Activated CD4-positive, alpha-beta T cell treated with anti-CD3 and anti-CD28 coated beads, Interleukin-2, amount 10 ng/mL, durations not matched to agents 24 days and 14 days (primary cell): ENCODE measurements at regions not wholly inside any gene's neighbourhood (a gene's known extent, or its start where the extent isn't known, plus 50 kb on each side); places are given as distances from the start of the nearest gene placed in this dataset.
A peak's percentile ranks its signal among the peaks of the same experiment; 100 is the strongest.
"Not testable (repeated sequence)": the region's sequence is repeated elsewhere in the genome, so short reads cannot be mapped to it uniquely, and the experiment has no call there.

Experiments used
- DNase-seq: peaks from one replicate; pipeline ENCODE4 v3.0.0; 2022
- H3K27ac Mint-ChIP-seq: one replicate; pipeline ENCODE4 v1.8.0; 2022; ENCODE audit warnings: mild to moderate bottlenecking, mixed read lengths
- H3K27me3 Mint-ChIP-seq: one replicate; pipeline ENCODE4 v1.8.0; 2022; ENCODE audit warnings: mixed read lengths
- H3K36me3 Mint-ChIP-seq: one replicate; pipeline ENCODE4 v1.8.0; 2022; ENCODE audit warnings: low read depth, mild to moderate bottlenecking, mixed read lengths
- H3K4me1 Mint-ChIP-seq: one replicate; pipeline ENCODE4 v1.8.0; 2021; ENCODE audit warnings: mixed read lengths
- H3K4me3 Mint-ChIP-seq: one replicate; pipeline ENCODE4 v1.8.0; 2022; ENCODE audit warnings: mild to moderate bottlenecking, moderate library complexity, mixed read lengths
- H3K9me3 Mint-ChIP-seq: one replicate; pipeline ENCODE4 v1.8.0; 2021; ENCODE audit warnings: mixed read lengths
- intact Hi-C: fragments of 100-400 bp; cut with micrococcal nuclease; formaldehyde crosslinking; loops from one replicate; pipeline ENCODE4 v1.15.1; 2023

GRCh38 chr11:106309070-106309684 lies 231.7 kb downstream of the AASDHPPT start:
- Mint-ChIP-seq H3K27me3 (no peaks in the 10 kb centered on the region), H3K36me3 (no peaks in the 10 kb centered on the region), H3K9me3 (peaks cover 7% of the 10 kb centered on the region), H3K4me1 (no peaks in the 10 kb centered on the region), H3K27ac (no peak overlapping the region), H3K4me3 (no peak overlapping the region)
- intact Hi-C loops, result no loop called here
- DNase-seq, result no peak

DNA sequence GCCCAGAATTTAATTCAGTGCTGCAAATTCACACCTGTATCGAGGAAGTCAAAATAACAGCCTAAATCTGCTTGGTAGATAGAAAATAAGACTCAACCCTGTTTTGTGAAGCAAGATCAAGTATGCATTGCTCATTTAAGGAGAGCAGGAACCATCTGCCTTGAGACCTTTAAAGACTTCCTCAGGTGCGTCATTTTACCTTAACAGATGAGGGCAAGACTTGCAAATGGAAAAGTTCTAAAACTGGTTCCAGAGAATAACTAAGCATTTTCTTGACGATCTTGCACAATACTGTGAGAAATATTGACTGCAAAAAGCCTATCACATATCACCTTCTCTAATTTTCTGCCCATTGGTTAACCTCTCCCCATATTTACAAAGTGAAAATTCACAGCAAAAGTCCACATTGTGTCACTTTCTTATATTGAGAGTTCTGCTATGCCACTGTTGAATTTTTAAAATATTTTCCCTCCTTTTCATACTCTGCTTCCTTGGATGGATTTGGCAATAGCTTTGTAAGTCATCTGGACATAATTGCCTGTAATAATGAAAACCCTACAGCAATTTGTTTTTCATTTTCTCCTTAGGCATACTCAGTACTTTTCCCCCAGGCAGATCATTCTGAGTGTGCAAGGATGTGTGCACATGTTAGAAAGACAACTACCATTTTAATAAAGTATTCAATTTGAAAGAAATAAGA lies 234.2 kb downstream of the AASDHPPT start:
- H3K36me3 Mint-ChIP-seq, result no peaks in the 10 kb centered on the region
- intact Hi-C loops, result no loop called here
- H3K4me3 Mint-ChIP-seq, result no peak overlapping the region
- no peaks in the 10 kb centered on the region for H3K27me3 Mint-ChIP-seq
- H3K9me3 Mint-ChIP-seq, result no peaks in the 10 kb centered on the region
- no peaks in the 10 kb centered on the region for H3K4me1 Mint-ChIP-seq
- no peak overlapping the region for H3K27ac Mint-ChIP-seq
- DNase-seq, result peak; percentile 6

DNA sequence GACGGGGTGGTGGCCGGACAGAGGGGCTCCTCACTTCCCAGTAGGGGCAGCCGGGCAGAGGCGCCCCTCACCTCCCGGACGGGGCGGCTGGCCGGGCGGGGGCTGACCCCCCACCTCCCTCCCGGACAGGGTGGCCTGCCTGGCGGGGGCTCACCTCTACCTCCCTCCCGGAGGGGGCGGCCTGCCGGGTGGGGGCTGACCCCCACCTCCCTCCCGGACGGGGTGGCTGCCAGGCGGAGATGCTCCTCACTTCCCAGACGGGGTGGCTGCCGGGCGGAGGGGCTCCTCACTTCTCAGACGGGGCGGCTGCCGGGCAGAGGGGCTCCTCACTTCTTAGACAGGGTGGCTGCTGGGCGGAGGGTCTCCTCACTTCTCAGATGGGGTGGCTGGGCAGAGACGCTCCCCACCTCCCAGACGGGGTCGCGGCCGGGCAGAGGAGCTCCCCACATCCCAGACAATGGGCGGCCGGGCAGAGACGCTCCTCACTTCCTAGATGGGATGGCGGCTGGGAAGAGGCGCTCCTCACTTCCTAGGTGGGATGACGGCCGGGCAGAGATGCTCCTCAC lies 239.8 kb downstream of the AASDHPPT start:
- intact Hi-C loops, H3K4me1 Mint-ChIP-seq, H3K9me3 Mint-ChIP-seq, H3K27ac Mint-ChIP-seq, H3K36me3 Mint-ChIP-seq, H3K27me3 Mint-ChIP-seq, H3K4me3 Mint-ChIP-seq: not testable (repeated sequence)
- peak; percentile 29 for DNase-seq

GRCh38 chr11:106321601-106322000 lies 244.1 kb downstream of the AASDHPPT start:
- no peaks in the 10 kb centered on the region for H3K9me3 Mint-ChIP-seq
- no peaks in the 10 kb centered on the region for H3K36me3 Mint-ChIP-seq
- H3K27ac Mint-ChIP-seq, result no peak overlapping the region
- H3K27me3 Mint-ChIP-seq, result no peaks in the 10 kb centered on the region
- no peaks in the 10 kb centered on the region for H3K4me1 Mint-ChIP-seq
- no peak for DNase-seq
- H3K4me3 Mint-ChIP-seq, result no peak overlapping the region
- intact Hi-C loops, result no loop called here

DNA sequence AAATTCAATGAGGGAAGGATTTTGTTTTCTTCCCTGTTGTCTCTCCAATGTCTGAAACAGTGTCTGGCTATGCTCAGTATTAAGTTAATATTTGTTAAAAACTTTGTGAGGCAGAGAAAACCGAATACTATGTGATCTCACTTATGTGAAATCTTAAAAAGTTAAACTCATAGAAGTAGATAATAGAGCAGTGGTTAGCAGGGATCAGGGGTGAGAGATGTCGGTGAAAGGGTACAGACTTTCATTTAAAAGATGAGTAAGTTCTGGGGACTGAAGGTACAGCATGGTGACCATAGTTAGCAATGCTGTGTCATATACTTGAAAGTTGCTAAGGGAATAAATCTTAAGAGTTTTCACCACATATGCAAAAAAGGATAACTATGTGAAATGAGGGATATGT lies 244.6 kb downstream of the AASDHPPT start:
- Mint-ChIP-seq H3K4me3 (no peak overlapping the region), H3K36me3 (no peaks in the 10 kb centered on the region), H3K9me3 (no peaks in the 10 kb centered on the region), H3K27ac (no peak overlapping the region), H3K4me1 (no peaks in the 10 kb centered on the region), H3K27me3 (no peaks in the 10 kb centered on the region)
- DNase-seq, result no peak
- intact Hi-C loops, result no loop called here

- no peak overlapping the region for H3K4me3 Mint-ChIP-seq
- H3K36me3 Mint-ChIP-seq, result no peaks in the 10 kb centered on the region
- no peaks in the 10 kb centered on the region for H3K9me3 Mint-ChIP-seq
- no peaks in the 10 kb centered on the region for H3K27me3 Mint-ChIP-seq
- intact Hi-C loops, result no loop called here
- H3K27ac Mint-ChIP-seq, result no peak overlapping the region
- no peaks in the 10 kb centered on the region for H3K4me1 Mint-ChIP-seq
- DNase-seq, result no peak
Observed at GRCh38 chr11:106326087-106326486, 248.6 kb downstream of the AASDHPPT start.

GRCh38 chr11:106327134-106327533 lies 249.7 kb downstream of the AASDHPPT start:
- no peaks in the 10 kb centered on the region for H3K9me3 Mint-ChIP-seq
- H3K27me3 Mint-ChIP-seq, result no peaks in the 10 kb centered on the region
- H3K27ac Mint-ChIP-seq, result no peak overlapping the region
- peak; percentile 26 for DNase-seq
- intact Hi-C loops, result no loop called here
- no peak overlapping the region for H3K4me3 Mint-ChIP-seq
- H3K36me3 Mint-ChIP-seq, result no peaks in the 10 kb centered on the region
- no peaks in the 10 kb centered on the region for H3K4me1 Mint-ChIP-seq

DNA sequence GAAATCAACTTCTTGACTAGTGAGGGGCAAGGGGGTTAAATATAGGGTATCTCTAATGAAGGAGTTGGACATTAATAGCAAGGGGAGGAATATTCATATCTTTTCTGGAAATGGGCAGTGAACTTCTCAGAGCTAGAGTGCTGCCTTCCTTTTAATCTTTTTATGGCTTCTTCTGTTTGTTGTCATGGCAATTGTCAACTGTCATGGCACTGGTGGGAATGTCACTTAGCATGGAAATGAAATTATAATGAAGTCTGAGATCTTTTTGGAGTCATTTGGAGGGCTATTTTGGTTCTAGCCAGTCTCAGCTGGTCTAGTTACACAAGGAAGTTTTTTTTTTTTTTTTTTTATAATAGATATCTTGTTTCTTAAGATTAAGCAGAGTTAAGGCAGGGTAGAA lies 250.2 kb downstream of the AASDHPPT start:
- Mint-ChIP-seq H3K9me3 (no peaks in the 10 kb centered on the region), H3K36me3 (no peaks in the 10 kb centered on the region), H3K27me3 (no peaks in the 10 kb centered on the region), H3K27ac (no peak overlapping the region), H3K4me3 (no peak overlapping the region), H3K4me1 (no peaks in the 10 kb centered on the region)
- intact Hi-C loops, result no loop called here
- no peak for DNase-seq

DNA sequence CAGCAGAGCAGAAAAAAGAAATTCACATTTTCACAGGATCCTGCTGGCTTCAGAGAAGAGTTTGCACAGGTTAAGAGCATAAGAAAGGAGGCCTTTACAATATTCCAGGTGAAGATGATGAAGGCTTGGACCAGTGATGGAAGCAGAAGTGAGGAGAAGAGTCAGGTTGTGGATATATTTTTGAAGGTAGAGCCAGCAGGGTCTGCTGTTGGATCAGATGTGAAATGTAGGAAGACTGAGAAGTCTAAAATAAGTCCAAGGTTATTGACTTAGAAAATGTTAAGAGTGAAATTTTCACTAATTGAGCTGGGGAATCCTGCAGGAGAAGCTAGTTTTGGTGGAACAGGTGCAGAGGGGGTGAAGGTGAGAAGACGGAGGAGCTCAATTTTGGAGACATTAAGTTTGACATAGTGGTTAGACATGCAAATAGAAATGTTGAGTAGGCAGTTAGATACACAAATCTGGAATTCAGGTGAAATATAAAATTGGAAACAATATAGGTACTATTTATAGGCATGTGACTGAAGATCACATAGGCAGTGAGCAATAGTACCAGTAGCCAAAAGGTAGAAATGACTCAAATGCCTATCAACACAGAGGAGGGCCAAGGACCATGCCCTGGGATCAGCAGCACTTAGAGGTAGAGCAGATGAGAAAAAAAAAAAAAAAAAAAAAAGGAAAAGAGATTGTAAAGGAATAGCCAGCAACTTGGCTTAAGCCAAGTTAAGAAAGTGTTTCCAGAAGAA lies 252.0 kb downstream of the AASDHPPT start:
- H3K4me3 Mint-ChIP-seq, result no peak overlapping the region
- no peaks in the 10 kb centered on the region for H3K4me1 Mint-ChIP-seq
- no peaks in the 10 kb centered on the region for H3K9me3 Mint-ChIP-seq
- H3K27ac Mint-ChIP-seq, result no peak overlapping the region
- H3K36me3 Mint-ChIP-seq, result no peaks in the 10 kb centered on the region
- DNase-seq, result peak; percentile 7
- intact Hi-C loops, result no loop called here
- H3K27me3 Mint-ChIP-seq, result no peaks in the 10 kb centered on the region

- no peaks in the 10 kb centered on the region for H3K27me3 Mint-ChIP-seq
- no peak overlapping the region for H3K27ac Mint-ChIP-seq
- H3K36me3 Mint-ChIP-seq, result no peaks in the 10 kb centered on the region
- no peak overlapping the region for H3K4me3 Mint-ChIP-seq
- DNase-seq, result no peak
- intact Hi-C loops, result no loop called here
- H3K4me1 Mint-ChIP-seq, result no peaks in the 10 kb centered on the region
- no peaks in the 10 kb centered on the region for H3K9me3 Mint-ChIP-seq
Observed at GRCh38 chr11:106331176-106331575, 253.7 kb downstream of the AASDHPPT start.

DNA sequence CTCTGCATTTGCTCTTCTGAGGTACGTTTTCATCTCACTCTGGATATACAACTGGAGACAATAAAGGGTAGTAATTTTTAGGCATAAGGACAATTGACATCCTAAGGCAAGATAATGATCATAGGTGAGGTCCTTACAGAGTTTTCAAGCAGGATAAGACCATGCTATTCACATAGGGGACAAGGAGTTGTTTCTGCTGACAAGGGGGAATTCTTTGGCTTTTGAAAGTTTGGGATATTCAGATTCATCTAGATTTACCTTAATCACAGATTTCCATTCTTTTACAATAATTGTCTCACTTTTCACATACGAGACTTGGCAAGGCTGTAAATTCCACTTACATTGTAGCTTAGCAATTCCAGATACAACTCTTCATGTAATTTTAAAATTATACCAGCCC lies 256.2 kb downstream of the AASDHPPT start:
- intact Hi-C loops, result no loop called here
- Mint-ChIP-seq H3K4me3 (no peak overlapping the region), H3K27me3 (no peaks in the 10 kb centered on the region), H3K36me3 (no peaks in the 10 kb centered on the region), H3K4me1 (no peaks in the 10 kb centered on the region), H3K27ac (no peak overlapping the region), H3K9me3 (no peaks in the 10 kb centered on the region)
- DNase-seq, result no peak

DNA sequence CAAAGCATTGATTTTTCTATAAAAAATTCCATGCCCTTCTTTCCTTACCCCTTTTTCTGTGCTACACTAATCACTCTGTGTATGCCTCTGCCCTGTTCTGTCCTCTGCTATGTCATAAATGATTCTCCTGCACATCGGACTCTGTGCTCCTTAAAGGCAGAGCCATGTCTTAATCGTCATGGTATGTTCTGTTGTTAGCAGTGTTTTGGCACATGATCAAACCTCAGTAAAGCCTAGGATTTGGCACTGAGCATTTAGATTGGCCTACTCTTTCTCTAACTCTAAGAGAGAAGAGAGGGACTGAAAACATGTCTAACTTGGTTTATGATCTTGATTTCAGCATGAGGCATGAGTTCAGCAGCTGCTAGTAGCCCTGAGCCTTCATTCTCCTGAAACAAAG lies 266.9 kb downstream of the AASDHPPT start:
- Mint-ChIP-seq H3K9me3 (no peaks in the 10 kb centered on the region), H3K4me1 (no peaks in the 10 kb centered on the region), H3K27ac (no peak overlapping the region), H3K36me3 (no peaks in the 10 kb centered on the region), H3K27me3 (no peaks in the 10 kb centered on the region), H3K4me3 (no peak overlapping the region)
- intact Hi-C loops, result no loop called here
- no peak for DNase-seq

DNA sequence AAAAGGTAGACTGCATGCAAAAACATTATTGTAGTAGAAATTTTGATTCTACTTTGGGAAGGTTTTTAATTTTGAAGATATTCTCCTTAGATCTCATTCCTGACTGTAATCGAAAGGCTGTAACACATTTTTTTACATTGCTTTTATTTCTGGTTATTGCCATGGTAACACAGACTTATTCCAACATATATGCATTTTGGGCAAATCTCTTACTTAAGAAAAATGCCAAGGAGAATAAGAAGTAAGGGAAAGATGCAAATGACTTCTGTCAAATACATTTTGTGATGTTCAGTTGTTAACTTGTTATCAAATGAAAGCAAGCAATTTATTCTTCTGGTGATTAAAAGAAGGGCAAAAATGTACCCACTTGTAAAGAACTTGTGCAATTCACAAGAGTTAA lies 267.5 kb downstream of the AASDHPPT start:
- Mint-ChIP-seq H3K36me3 (no peaks in the 10 kb centered on the region), H3K9me3 (no peaks in the 10 kb centered on the region), H3K4me3 (no peak overlapping the region), H3K27me3 (no peaks in the 10 kb centered on the region), H3K27ac (no peak overlapping the region), H3K4me1 (no peaks in the 10 kb centered on the region)
- intact Hi-C loops, result no loop called here
- DNase-seq, result no peak

GRCh38 chr11:106353031-106353430 lies 275.6 kb downstream of the AASDHPPT start:
- Mint-ChIP-seq H3K4me1 (no peaks in the 10 kb centered on the region), H3K27me3 (no peaks in the 10 kb centered on the region), H3K4me3 (no peak overlapping the region), H3K36me3 (no peaks in the 10 kb centered on the region), H3K27ac (no peak overlapping the region), H3K9me3 (no peaks in the 10 kb centered on the region)
- DNase-seq, result no peak
- intact Hi-C loops, result no loop called here
